ENCODE measurements at regions not wholly inside any gene's neighbourhood (a gene's known extent, or its start where the extent isn't known, plus 50 kb on each side); places are given as distances from the start of the nearest gene placed in this dataset.

DNA sequence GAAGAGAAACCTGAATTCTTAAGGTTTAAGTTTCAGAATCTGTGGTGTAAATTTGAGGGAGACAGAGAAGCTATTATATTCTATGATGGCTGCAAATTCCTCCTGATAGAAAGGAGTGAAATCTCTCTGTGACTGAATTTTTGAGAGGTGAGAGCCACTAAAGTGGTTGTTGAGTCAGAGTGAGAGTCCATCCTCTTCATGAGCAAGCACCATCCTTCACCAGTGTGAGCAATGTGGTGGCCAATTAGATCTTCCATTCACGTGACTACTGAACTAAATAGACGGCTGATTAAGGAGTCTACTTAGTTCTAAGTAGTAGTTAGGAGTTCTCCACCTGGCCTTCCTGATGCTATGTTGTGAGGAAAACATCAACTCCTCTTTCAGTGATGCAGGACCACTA, 147.8 kb upstream of the CCNH start:
- no peak overlapping the region for H3K4me3 ChIP-seq
- no peak for DNase-seq (ENCODE audit: low spot score in 2 of 2)
- TF ChIP-seq EP300 (IDR thresholded peaks at IDR 0.05): no peak
- no peak for TF ChIP-seq POLR2A (IDR thresholded peaks at IDR 0.05)
- TF ChIP-seq, protein P1, sequence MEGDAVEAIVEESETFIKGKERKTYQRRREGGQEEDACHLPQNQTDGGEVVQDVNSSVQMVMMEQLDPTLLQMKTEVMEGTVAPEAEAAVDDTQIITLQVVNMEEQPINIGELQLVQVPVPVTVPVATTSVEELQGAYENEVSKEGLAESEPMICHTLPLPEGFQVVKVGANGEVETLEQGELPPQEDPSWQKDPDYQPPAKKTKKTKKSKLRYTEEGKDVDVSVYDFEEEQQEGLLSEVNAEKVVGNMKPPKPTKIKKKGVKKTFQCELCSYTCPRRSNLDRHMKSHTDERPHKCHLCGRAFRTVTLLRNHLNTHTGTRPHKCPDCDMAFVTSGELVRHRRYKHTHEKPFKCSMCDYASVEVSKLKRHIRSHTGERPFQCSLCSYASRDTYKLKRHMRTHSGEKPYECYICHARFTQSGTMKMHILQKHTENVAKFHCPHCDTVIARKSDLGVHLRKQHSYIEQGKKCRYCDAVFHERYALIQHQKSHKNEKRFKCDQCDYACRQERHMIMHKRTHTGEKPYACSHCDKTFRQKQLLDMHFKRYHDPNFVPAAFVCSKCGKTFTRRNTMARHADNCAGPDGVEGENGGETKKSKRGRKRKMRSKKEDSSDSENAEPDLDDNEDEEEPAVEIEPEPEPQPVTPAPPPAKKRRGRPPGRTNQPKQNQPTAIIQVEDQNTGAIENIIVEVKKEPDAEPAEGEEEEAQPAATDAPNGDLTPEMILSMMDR (IDR thresholded peaks at IDR 0.05): no peak
- 77 to 94% methylated on average over 2 of the region's 2 CpGs for WGBS, 2 donors
- no peaks in the 10 kb centered on the region for H3K27me3 ChIP-seq
- no peaks in the 10 kb centered on the region for H3K4me1 ChIP-seq
- no peak overlapping the region for H3K27ac ChIP-seq
- H3K36me3 ChIP-seq: no peaks in the 10 kb centered on the region
- no peaks in the 10 kb centered on the region for H3K9me3 ChIP-seq

DNA sequence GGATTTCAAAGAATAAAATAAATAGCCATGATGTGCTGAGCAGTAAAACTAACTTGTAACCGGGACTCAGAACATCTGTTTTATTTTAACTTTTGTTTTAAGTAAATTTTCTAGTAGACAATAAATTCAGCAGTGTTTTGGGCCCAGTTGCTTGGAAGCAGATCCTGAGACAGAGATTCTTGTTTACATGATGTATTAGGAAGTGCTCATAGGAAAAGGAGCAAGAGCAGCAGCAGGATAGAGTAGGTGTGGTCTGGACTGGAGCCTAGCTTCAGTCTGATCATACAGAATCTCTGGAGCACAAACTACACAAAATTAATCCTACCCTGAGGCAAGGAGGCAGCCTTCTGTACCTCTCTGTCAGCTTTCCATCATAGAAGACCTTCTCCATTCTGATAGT, 139.2 kb upstream of the CCNH start:
- H3K27me3 ChIP-seq: no peaks in the 10 kb centered on the region
- 44 to 49% methylated on average over 1 of the region's 1 CpG for WGBS, 2 donors

DNA sequence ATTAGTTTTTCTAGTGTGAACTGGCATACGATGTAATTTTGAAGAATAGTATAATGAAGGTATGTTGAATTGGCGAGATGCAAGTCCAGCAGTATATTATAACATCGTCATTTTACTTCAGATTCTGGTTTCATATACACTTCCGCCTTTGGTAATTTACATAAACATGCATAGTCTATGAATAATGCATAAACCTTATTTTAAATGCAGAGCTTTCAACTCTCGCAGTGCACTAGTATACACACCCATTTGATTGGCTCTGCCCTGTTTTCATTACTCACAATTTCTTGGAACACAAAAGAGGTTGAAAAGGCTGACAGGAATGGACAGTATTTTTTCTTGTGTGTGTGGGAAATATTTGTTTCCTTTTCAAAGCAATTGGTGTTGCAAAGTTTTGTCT, 128.9 kb upstream of the CCNH start:
- 52 to 58% methylated on average over 5 of the region's 5 CpGs for WGBS, 2 donors
- no peaks in the 10 kb centered on the region for H3K36me3 ChIP-seq

More for the DNA sequence above, 139.2 kb upstream of the CCNH start:
- H3K36me3 ChIP-seq: no peaks in the 10 kb centered on the region
- no peak overlapping the region for H3K27ac ChIP-seq
- H3K4me3 ChIP-seq: no peak overlapping the region
- no peak for DNase-seq (ENCODE audit: low spot score in 2 of 2)
- peaks cover 0 to 8% (median 0%) of the 10 kb centered on the region in 4 donors for H3K9me3 ChIP-seq
- TF ChIP-seq EP300 (IDR thresholded peaks at IDR 0.05): no peak
- TF ChIP-seq, protein P1 (IDR thresholded peaks at IDR 0.05): no peak
- no peaks in the 10 kb centered on the region for H3K4me1 ChIP-seq

DNA sequence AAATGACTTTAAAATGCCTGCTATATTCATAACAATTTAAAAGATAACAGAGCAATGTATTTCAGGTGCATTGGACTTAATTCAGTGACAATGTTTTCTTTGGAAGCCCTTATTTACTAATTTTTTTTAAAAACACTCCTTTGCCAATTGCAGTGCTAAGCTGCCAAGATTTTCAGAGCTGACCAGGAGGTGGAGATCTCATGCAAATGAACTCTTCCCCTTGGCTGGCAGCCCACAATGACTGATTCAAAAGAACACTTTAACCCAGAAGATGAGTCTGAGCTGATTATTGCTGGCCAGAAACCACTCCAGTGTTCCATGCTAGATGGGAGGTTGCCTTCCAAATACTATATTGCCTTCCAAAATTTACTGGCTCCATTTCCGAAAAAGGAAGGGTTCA, 128.3 kb upstream of the CCNH start:
- Histone ChIP-seq H3K4me1 (peaks cover 0 to 16% (median 0%) of the 10 kb centered on the region in 4 donors), H3K27me3 (no peaks in the 10 kb centered on the region), H3K36me3 (no peaks in the 10 kb centered on the region), H3K9me3 (no peaks in the 10 kb centered on the region), H3K4me3 (no peak overlapping the region), H3K27ac (no peak overlapping the region)
- TF ChIP-seq POLR2A (IDR thresholded peaks at IDR 0.05) (no peak), EP300 (IDR thresholded peaks at IDR 0.05) (peak in 1 of 2 donors; percentile 16)
- DNase-seq (ENCODE audit: low spot score in 2 of 2): peak; percentile 52 to 77
- WGBS, 2 donors: 34 to 49% methylated on average over 1 of the region's 1 CpG

More for the DNA sequence above, 128.9 kb upstream of the CCNH start:
- Histone ChIP-seq H3K4me1 (peaks cover 0 to 16% (median 0%) of the 10 kb centered on the region in 4 donors), H3K27ac (no peak overlapping the region), H3K27me3 (no peaks in the 10 kb centered on the region), H3K9me3 (no peaks in the 10 kb centered on the region), H3K4me3 (no peak overlapping the region)
- DNase-seq (ENCODE audit: low spot score in 2 of 2): no peak
- TF ChIP-seq POLR2A (IDR thresholded peaks at IDR 0.05) (no peak), EP300 (IDR thresholded peaks at IDR 0.05) (no peak)

DNA sequence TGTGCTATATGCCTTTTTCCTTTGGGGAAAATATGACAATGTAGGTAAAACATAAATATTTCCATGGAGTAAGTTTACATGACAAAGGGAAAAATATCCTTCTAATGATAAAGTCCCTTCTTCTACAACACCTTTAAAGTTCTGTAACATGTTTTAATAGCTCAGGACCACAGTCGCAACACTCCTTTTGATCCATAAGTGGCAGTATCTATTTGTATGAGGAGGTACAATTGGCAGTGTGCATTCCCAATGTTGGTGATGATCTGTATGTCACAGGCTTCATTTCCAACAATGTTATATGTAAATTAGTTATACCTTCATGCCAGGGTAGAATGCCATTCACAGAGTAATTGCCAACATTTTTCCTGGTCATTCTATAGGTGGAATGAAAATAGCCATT, 127.1 kb upstream of the CCNH start:
- no peaks in the 10 kb centered on the region for H3K9me3 ChIP-seq
- DNase-seq (ENCODE audit: low spot score in 2 of 2): no peak
- TF ChIP-seq EP300 (IDR thresholded peaks at IDR 0.05) (no peak), POLR2A (IDR thresholded peaks at IDR 0.05) (no peak)
- TF ChIP-seq, protein P1 (IDR thresholded peaks at IDR 0.05): no peak
- no peaks in the 10 kb centered on the region for H3K36me3 ChIP-seq
- H3K27me3 ChIP-seq: no peaks in the 10 kb centered on the region
- 80 to 85% methylated on average over 1 of the region's 1 CpG for whole genome bisulfite sequencing, 2 donors
- no peak overlapping the region for H3K4me3 ChIP-seq
- H3K4me1 ChIP-seq: peaks cover 0 to 16% (median 0%) of the 10 kb centered on the region in 4 donors
- no peak overlapping the region for H3K27ac ChIP-seq

DNA sequence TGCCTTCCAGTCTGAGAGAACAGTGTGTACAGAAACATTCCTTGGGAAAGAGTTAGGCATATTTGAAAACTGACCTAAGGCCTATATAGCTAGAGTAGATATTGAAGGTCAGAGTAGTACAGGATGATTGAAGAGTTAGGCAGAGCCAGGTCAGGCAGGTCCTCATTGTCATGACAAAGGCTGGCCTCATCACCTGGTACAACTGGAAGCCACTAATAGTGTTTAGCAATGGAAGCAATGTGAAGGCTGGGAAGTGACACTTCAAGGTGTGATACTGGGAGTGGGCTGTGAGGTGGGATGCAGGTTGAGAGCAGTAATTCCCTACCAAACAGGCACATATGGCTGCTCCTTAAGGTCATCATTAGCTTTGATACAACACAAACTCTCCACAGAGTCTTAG, 123.6 kb upstream of the CCNH start:
- no peaks in the 10 kb centered on the region for H3K9me3 ChIP-seq
- no peak overlapping the region for H3K4me3 ChIP-seq
- no peak for TF ChIP-seq POLR2A (IDR thresholded peaks at IDR 0.05)
- TF ChIP-seq, protein P1 (IDR thresholded peaks at IDR 0.05): no peak
- no peak for TF ChIP-seq EP300 (IDR thresholded peaks at IDR 0.05)
- H3K27me3 ChIP-seq: no peaks in the 10 kb centered on the region
- no peak overlapping the region for H3K27ac ChIP-seq
- H3K36me3 ChIP-seq: no peaks in the 10 kb centered on the region
- DNase-seq (ENCODE audit: low spot score in 2 of 2): no peak
- peaks cover 0 to 8% (median 0%) of the 10 kb centered on the region in 4 donors for H3K4me1 ChIP-seq

Measured in tibial nerve (tissue), 4 donors.